GM10266 (cell line): ENCODE measurements at regions not wholly inside any gene's neighbourhood (a gene's known extent, or its start where the extent isn't known, plus 50 kb on each side); places are given as distances from the start of the nearest gene placed in this dataset.

Experiments used
- DNase-seq: peaks from one replicate; pipeline ENCODE4 v3.0.0; 2012; ENCODE audit errors: extremely low spot score
- CTCF ChIP-seq: IDR thresholded peaks from 2 replicates; pipeline ENCODE4 v1.5.1; 2012; ENCODE audit warnings: mild to moderate bottlenecking, low read depth; ENCODE audit not compliant: control insufficient read depth, insufficient read depth; ENCODE audit errors: missing control alignments

GRCh38 chr6:22099231-22099630 lies 197.6 kb downstream of the PRL start:
- TF ChIP-seq CTCF, result no peak
- no peak for DNase-seq

- no peak for TF ChIP-seq CTCF
- DNase-seq, result no peak
Observed at GRCh38 chr6:22099923-22100322, 196.9 kb downstream of the PRL start.

GRCh38 chr6:22101163-22101562 lies 195.7 kb downstream of the PRL start:
- DNase-seq, result no peak
- no peak for TF ChIP-seq CTCF

GRCh38 chr6:22102671-22103070 lies 194.2 kb downstream of the PRL start:
- DNase-seq, result no peak

GRCh38 chr6:22106451-22106850 lies 190.4 kb downstream of the PRL start:
- no peak for DNase-seq

More at GRCh38 chr6:22102671-22103070, 194.2 kb downstream of the PRL start:
- TF ChIP-seq CTCF, result no peak

GRCh38 chr6:22106961-22107360 lies 189.9 kb downstream of the PRL start:
- no peak for TF ChIP-seq CTCF
- no peak for DNase-seq

More at GRCh38 chr6:22106451-22106850, 190.4 kb downstream of the PRL start:
- TF ChIP-seq CTCF, result no peak

GRCh38 chr6:22108199-22108598 lies 188.6 kb downstream of the PRL start:
- TF ChIP-seq CTCF, result no peak
- DNase-seq, result no peak

- no peak for DNase-seq
- no peak for TF ChIP-seq CTCF
Observed at GRCh38 chr6:22110061-22110460, 186.8 kb downstream of the PRL start.
